NCI-H2227 (cell line): ENCODE measurements at regions not wholly inside any gene's neighbourhood (a gene's known extent, or its start where the extent isn't known, plus 50 kb on each side); places are given as distances from the start of the nearest gene placed in this dataset.

Experiments used
- DNase-seq: peaks from one replicate; lab custom pipeline; 2025; ENCODE audit not compliant: unreplicated experiment; lab: John Stamatoyannopoulos, UW

- no peak for DNase-seq
Observed at GRCh38 chr5:87966213-87966612, 302.4 kb downstream of the TMEM161B start.

GRCh38 chr5:87954121-87954520 lies 314.5 kb downstream of the TMEM161B start:
- no peak for DNase-seq

GRCh38 chr5:87951661-87952060 lies 317.0 kb downstream of the TMEM161B start:
- DNase-seq = peak; percentile 42

DNA sequence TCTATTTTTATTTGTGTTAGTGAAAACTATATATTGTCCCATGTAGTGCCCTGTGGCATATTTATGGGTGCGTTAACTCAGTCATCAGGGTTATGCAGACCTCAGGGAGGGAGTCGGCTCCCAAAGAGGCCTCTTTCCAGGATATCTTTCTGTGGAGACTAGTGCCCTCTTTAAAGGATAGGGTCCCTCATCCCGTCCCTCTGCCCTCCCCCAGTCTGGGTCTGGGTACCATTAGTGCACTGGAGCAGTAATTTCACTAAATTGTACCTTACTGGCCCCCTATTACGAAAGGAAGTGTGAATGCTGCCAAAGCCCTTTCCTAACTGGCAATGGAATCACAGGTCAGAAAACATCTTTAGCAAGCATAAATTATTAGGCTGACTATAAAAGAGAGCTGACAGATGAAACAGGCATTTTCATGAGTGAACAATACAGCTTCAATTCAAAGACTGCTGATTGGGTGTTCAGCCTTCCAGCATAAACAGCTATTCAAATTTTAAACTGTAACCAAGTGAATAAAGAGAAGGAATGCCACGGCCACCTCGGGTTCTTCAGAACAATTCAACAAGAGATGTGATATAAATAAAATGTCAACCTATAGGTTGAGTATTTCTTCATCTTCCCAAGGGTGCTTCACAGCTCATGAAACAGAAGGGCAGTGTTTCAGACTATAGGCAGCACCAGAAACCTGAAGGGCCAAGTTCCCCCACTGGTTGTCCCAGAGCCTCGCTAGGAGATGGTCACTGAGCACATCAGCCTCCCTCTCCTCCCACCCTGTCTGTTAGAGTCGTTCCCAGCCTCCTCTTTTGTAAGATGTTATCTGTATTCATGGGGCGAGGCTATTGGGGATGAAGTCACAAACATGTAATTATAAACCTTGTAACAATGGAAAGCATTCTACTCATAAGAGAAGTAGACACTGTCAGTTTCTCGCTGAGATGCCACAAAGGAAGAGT lies 318.7 kb downstream of the TMEM161B start:
- peak; percentile 53 for DNase-seq

DNA sequence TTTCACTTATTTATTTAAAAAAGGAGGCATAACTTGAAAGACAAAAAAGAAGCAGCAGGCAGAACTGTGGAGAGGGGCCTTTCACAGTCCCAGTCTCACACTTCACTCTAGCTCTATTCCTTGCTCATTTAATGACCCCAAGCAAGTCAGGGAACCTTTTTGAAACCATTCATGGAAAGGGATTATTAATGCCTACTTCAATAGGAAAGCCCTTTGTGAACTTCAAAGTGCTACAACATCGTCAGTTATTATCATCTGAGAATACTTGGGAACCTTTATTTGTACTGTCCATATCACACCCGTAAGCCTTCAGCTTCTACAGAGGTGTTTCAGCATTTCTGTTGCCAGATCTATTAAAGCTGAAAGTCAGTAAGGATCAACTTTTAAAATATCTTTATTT lies 320.2 kb downstream of the TMEM161B start:
- DNase-seq = peak; percentile 21

DNA sequence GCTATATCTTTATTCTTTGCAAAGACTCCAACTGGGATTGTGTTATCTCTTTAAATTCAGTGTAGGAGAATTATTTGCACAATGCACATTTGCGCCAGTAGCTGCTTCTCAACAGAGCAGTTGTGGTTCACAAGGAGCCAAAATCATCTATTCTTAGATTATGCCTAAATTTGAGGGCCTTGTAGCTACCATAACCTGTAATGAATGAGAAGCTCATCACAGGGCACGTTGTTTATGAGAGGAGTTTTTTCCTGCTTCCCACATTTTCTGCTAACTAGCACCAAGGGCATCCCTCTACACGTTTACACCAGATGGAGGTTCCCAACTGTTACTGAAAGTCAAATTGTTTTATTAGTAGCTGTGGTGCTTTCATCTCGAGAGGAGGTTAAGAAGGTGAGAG lies 322.4 kb downstream of the TMEM161B start:
- DNase-seq = no peak

- no peak for DNase-seq
Observed at GRCh38 chr5:87945286-87945650, 323.4 kb downstream of the TMEM161B start.

GRCh38 chr5:87944553-87945285 lies 323.9 kb downstream of the TMEM161B start:
- DNase-seq = peak; percentile 71

DNA sequence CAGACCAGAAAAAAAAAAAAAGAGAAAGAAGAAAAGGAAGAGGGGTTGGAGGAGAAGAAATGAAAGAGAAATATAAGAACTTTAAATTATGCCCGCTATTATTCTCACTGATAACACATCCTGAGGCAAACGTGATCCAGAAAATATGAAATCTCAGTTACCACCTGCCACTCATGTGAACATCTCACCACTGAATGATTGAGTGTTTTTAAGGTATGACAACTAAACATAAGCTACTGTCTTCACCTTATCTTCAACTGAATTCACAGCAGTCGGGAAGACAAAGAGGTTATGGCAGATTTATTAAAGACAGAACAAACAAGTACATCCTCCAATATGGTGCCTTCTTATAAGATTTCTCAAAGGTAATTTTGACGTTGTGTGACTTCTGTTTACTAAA lies 327.9 kb downstream of the TMEM161B start:
- DNase-seq = no peak

GRCh38 chr5:87936667-87937066 lies 332.0 kb downstream of the TMEM161B start:
- no peak for DNase-seq

GRCh38 chr5:87924436-87924835 lies 344.2 kb downstream of the TMEM161B start:
- DNase-seq = no peak

DNA sequence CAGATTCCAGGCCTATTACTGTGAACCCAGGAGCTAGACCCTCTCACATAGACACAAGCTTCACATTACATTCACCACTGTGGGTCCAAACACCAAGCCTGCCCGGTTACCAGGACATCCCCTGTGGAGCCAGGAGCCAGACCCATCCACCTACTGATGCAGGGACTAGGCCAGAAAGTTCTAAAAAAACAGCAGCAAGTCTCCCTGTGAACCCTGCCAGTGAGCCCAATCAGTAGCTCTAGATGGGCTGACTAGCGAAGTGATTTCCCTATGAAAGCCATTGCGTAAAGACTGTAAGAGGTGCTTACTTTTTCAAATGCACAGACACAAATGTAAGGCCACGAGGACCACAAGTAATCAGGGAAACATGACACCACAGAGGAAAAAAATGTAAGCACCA lies 352.3 kb downstream of the TMEM161B start:
- DNase-seq = no peak

DNA sequence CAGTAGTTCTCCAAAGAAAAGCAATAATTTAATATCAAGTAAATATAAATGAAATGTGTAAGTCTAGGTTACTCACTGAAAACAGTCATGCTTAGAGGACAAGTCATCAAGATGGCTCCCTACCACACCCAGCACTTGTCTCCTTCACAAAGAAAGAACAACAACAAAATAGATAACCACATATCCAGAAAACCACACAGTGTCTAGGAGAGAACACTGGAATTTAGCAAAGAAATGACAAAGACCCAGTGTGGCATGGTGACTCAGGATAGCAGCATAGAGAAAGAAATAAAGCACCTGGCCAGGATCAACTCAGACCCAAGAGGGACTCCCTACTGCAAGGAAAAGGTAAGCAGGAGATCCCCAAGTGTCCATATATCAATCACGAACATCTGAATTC lies 356.2 kb downstream of the TMEM161B start:
- DNase-seq = no peak

DNA sequence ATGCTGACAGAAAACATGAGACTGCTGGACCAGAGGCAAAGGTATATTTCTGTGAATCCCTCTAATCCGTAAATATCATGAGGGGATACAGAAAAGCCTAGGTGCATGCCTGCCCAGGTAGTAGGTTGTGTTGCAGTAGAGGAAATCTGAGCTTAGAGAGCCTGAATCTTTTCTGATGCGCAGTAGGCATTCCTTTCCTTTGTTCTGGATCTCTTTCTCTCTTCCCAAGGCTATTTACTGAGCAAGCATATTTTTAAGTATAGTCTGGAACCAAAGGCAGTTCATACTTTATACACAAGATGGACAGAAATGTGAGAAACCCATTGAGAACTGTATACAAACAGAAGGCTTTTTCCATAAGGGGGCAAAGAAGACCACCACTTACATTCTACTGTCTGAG lies 359.3 kb downstream of the TMEM161B start:
- DNase-seq = no peak

DNA sequence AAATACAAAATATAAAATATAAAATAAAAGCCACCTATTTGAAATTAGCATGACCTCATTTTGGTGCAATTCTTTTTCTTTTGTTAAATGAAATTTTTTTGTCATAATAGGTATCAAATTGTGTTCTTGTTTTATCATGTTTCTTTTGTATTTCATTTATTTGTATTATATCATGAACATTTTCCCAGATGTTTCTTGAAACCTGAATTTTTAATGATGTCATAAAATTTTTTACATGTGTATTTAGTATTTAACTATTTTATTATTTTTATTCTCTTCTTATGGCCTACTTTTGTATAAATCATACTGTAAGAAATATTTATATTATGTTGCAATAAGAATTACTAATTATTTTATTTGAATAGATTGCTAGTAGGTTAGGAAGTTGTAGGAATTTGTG lies 361.7 kb downstream of the TMEM161B start:
- DNase-seq = no peak

DNA sequence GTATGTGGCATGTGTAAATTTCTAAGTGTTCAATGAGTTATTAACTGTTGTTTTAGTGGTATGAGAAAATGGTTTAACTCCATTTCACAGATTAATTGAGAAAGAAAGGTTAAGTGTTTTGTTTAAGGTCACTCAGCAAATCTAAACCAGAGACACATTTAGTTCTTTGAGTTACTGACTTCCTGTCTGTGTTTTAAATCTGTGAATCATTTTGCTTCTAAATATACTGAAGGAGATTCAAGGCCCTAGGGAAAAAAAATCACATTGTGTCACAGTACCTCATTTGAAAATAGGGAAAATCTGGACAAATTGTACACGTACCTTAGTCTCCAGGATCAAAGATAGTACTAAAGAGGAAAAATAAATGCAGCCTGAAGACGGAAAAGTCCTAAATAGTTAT lies 368.2 kb downstream of the TMEM161B start:
- DNase-seq = no peak

GRCh38 chr5:87899721-87900131 lies 368.9 kb downstream of the TMEM161B start:
- DNase-seq = no peak

- no peak for DNase-seq
Observed at GRCh38 chr5:87899208-87899661, 369.4 kb downstream of the TMEM161B start.

- no peak for DNase-seq
Observed at GRCh38 chr5:87898574-87898973, 370.1 kb downstream of the TMEM161B start.

DNA sequence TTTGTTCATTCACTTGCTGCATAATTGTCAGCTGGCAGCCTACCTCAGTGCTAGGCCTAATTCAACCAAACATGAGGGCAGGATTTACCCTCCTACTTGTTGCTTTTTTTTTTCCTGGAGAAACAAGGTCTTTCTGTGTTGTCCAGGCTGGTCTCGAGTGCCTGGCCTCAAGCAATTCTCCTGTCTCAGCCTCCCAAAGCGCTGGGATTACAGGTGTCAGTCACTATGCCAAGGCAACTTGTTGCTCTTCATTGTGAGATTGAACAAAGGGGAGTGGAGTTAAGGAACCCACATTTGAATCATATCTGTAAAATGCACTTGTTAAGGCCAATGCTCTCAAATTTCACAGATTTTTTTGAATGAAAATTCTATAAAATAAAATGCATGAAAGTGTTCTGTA lies 380.5 kb downstream of the TMEM161B start:
- DNase-seq = no peak

GRCh38 chr5:87887247-87887646 lies 381.4 kb downstream of the TMEM161B start:
- DNase-seq = no peak

DNA sequence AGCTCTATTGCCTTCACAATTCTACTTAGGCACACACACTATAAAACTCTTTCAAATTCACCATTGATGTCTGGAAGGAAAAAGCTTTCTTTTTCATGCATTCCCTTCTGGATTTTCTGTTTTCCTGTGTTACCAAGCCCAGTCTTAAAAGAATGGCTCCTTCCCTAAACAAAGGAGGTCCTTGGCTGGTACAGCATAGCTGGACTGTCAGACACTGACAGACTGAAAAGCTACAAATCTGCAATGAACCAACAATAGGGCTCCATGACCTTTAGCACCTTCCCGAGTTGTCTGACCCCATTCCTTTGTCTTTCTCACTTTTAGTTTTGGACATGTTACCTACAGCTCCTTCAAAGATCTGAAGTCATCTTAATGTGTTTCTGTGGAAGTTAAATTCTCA lies 382.5 kb downstream of the TMEM161B start:
- DNase-seq = no peak
